ENCODE measurements at regions not wholly inside any gene's neighbourhood (a gene's known extent, or its start where the extent isn't known, plus 50 kb on each side); places are given as distances from the start of the nearest gene placed in this dataset.
A peak's percentile ranks its signal among the peaks of the same experiment; 100 is the strongest.

GRCh38 chr4:127417885-127418535, 214.7 kb upstream of the INTU start:
- no peak overlapping the region for H3K4me3 ChIP-seq
- in situ Hi-C loops (cut with MboI): no loop called here
- H3K4me2 ChIP-seq (ENCODE audit: unreplicated experiment): no peak overlapping the region
- no peaks in the 10 kb centered on the region for H3K27me3 ChIP-seq (replicated peaks; ENCODE audit: insufficient read depth)
- 0 out of 2 replicates have a peak overlapping the region, but pooled peaks have one; percentile 1 for H2AFZ ChIP-seq
- H3K9me3 ChIP-seq (ENCODE audit: low read depth): no peaks in the 10 kb centered on the region
- H3K27ac ChIP-seq: no peak overlapping the region
- no peaks in the 10 kb centered on the region for H3K79me2 ChIP-seq (ENCODE audit: insufficient read depth)
- no peaks in the 10 kb centered on the region for H3K36me3 ChIP-seq (ENCODE audit: low read depth)
- H3K9me2 ChIP-seq (ENCODE audit: insufficient read depth): no peaks in the 10 kb centered on the region
- WGBS, 2 experiments (ENCODE audit: low coverage in 1 of 2, low lambda C conversion rate in 2 of 2, missing lambda C conversion rate in 2 of 2): 13 to 16% methylated on average over 3 of the region's 3 CpGs
- no peak for TF ChIP-seq EZH2phosphoT487 (IDR thresholded peaks at IDR 0.05; ENCODE audit: insufficient read depth, low read depth)
- no peak for TF ChIP-seq EZH2 (IDR thresholded peaks at IDR 0.05; ENCODE audit: insufficient read depth, poor library complexity, severe bottlenecking)
- H3F3A ChIP-seq (ENCODE audit: insufficient read depth): no peaks in the 10 kb centered on the region
- 0 out of 2 replicates have a peak, but pooled peaks cover 3% of the 10 kb centered on the region for H3K4me1 ChIP-seq (ENCODE audit: insufficient read depth)
- no peaks in the 10 kb centered on the region for H4K20me1 ChIP-seq (ENCODE audit: insufficient read depth)
- no peak overlapping the region for H3K9ac ChIP-seq
- no peak for DNase-seq

GRCh38 chr4:127419431-127419830, 213.3 kb upstream of the INTU start:
- H3K9ac ChIP-seq: no peak overlapping the region
- 0 out of 2 replicates have a peak, but pooled peaks cover 3% of the 10 kb centered on the region for H3K4me1 ChIP-seq (ENCODE audit: insufficient read depth)
- H3K9me3 ChIP-seq (ENCODE audit: low read depth): no peaks in the 10 kb centered on the region
- no peaks in the 10 kb centered on the region for H3K9me2 ChIP-seq (ENCODE audit: insufficient read depth)
- WGBS, 2 experiments (ENCODE audit: low coverage in 1 of 2, low lambda C conversion rate in 2 of 2, missing lambda C conversion rate in 2 of 2): 4 to 11% methylated on average over 1 of the region's 1 CpG
- H3K27me3 ChIP-seq (replicated peaks; ENCODE audit: insufficient read depth): no peaks in the 10 kb centered on the region
- TF ChIP-seq EZH2 (IDR thresholded peaks at IDR 0.05; ENCODE audit: insufficient read depth, poor library complexity, severe bottlenecking): no peak
- no peak for TF ChIP-seq EZH2phosphoT487 (IDR thresholded peaks at IDR 0.05; ENCODE audit: insufficient read depth, low read depth)
- H3K4me3 ChIP-seq: no peak overlapping the region
- in situ Hi-C loops (cut with MboI): no loop called here
- no peak overlapping the region for H2AFZ ChIP-seq
- no peaks in the 10 kb centered on the region for H3K36me3 ChIP-seq (ENCODE audit: low read depth)
- H4K20me1 ChIP-seq (ENCODE audit: insufficient read depth): no peaks in the 10 kb centered on the region
- DNase-seq: no peak
- H3K4me2 ChIP-seq (ENCODE audit: unreplicated experiment): no peak overlapping the region
- no peaks in the 10 kb centered on the region for H3K79me2 ChIP-seq (ENCODE audit: insufficient read depth)
- H3F3A ChIP-seq (ENCODE audit: insufficient read depth): no peaks in the 10 kb centered on the region
- H3K27ac ChIP-seq: no peak overlapping the region

GRCh38 chr4:127421437-127421836, 211.3 kb upstream of the INTU start:
- DNase-seq: no peak
- Histone ChIP-seq H3K9me2 (ENCODE audit: insufficient read depth) (no peaks in the 10 kb centered on the region), H3K36me3 (ENCODE audit: low read depth) (no peaks in the 10 kb centered on the region), H3K4me1 (ENCODE audit: insufficient read depth) (no peaks in the 10 kb centered on the region), H3K9me3 (ENCODE audit: low read depth) (no peaks in the 10 kb centered on the region), H3F3A (ENCODE audit: insufficient read depth) (no peaks in the 10 kb centered on the region), H2AFZ (no peak overlapping the region), H3K4me3 (no peak overlapping the region), H4K20me1 (ENCODE audit: insufficient read depth) (no peaks in the 10 kb centered on the region), H3K9ac (no peak overlapping the region), H3K79me2 (ENCODE audit: insufficient read depth) (no peaks in the 10 kb centered on the region), H3K4me2 (ENCODE audit: unreplicated experiment) (no peak overlapping the region), H3K27ac (no peak overlapping the region), H3K27me3 (replicated peaks; ENCODE audit: insufficient read depth) (no peaks in the 10 kb centered on the region)
- in situ Hi-C loops (cut with MboI): no loop called here
- TF ChIP-seq EZH2phosphoT487 (IDR thresholded peaks at IDR 0.05; ENCODE audit: insufficient read depth, low read depth) (no peak), EZH2 (IDR thresholded peaks at IDR 0.05; ENCODE audit: insufficient read depth, poor library complexity, severe bottlenecking) (no peak)

GRCh38 chr4:127425202-127425845, 207.4 kb upstream of the INTU start:
- no peak for TF ChIP-seq EZH2phosphoT487 (IDR thresholded peaks at IDR 0.05; ENCODE audit: insufficient read depth, low read depth)
- no peak for TF ChIP-seq EZH2 (IDR thresholded peaks at IDR 0.05; ENCODE audit: insufficient read depth, poor library complexity, severe bottlenecking)
- no peak overlapping the region for H3K27ac ChIP-seq
- H3K9ac ChIP-seq: no peak overlapping the region
- no peaks in the 10 kb centered on the region for H3K36me3 ChIP-seq (ENCODE audit: low read depth)
- no peaks in the 10 kb centered on the region for H3K4me1 ChIP-seq (ENCODE audit: insufficient read depth)
- no peak overlapping the region for H2AFZ ChIP-seq
- H3K79me2 ChIP-seq (ENCODE audit: insufficient read depth): no peaks in the 10 kb centered on the region
- H3K4me2 ChIP-seq (ENCODE audit: unreplicated experiment): no peak overlapping the region
- H3K9me3 ChIP-seq (ENCODE audit: low read depth): no peaks in the 10 kb centered on the region
- no peak for DNase-seq
- no peaks in the 10 kb centered on the region for H3F3A ChIP-seq (ENCODE audit: insufficient read depth)
- H4K20me1 ChIP-seq (ENCODE audit: insufficient read depth): no peaks in the 10 kb centered on the region
- no peaks in the 10 kb centered on the region for H3K27me3 ChIP-seq (replicated peaks; ENCODE audit: insufficient read depth)
- 72 to 79% methylated on average over 11 of the region's 11 CpGs for WGBS, 2 experiments (ENCODE audit: low coverage in 1 of 2, low lambda C conversion rate in 2 of 2, missing lambda C conversion rate in 2 of 2)
- H3K4me3 ChIP-seq: no peak overlapping the region
- no peaks in the 10 kb centered on the region for H3K9me2 ChIP-seq (ENCODE audit: insufficient read depth)
- in situ Hi-C loops (cut with MboI): no loop called here

All from GM23248 (cell line).